ENCODE measurements at regions not wholly inside any gene's neighbourhood (a gene's known extent, or its start where the extent isn't known, plus 50 kb on each side); places are given as distances from the start of the nearest gene placed in this dataset.
"Not testable (repeated sequence)": the region's sequence is repeated elsewhere in the genome, so short reads cannot be mapped to it uniquely, and the experiment has no call there.

DNA sequence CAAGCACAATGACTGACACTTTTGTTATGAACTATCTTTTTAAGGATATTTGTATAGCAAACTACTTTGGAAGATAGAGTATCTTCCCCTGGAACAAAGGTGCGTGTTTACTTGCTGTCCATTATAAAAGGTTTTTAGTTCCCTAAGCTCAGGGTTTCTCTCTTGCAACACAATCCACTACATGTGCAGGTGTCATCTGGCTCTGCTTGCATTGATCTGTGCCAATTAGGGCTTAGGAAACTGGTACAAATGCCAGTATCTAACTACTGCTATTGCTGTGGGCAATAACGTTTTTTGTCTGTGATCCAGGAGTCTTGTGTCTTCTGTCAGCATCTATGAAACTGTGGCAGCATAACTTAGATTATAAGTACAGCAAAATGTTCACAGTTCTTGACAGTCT lies 68.3 kb upstream of the ABCD3 start:
- no peak for DNase-seq (ENCODE audit: low read depth)
- TF ChIP-seq, protein P1, sequence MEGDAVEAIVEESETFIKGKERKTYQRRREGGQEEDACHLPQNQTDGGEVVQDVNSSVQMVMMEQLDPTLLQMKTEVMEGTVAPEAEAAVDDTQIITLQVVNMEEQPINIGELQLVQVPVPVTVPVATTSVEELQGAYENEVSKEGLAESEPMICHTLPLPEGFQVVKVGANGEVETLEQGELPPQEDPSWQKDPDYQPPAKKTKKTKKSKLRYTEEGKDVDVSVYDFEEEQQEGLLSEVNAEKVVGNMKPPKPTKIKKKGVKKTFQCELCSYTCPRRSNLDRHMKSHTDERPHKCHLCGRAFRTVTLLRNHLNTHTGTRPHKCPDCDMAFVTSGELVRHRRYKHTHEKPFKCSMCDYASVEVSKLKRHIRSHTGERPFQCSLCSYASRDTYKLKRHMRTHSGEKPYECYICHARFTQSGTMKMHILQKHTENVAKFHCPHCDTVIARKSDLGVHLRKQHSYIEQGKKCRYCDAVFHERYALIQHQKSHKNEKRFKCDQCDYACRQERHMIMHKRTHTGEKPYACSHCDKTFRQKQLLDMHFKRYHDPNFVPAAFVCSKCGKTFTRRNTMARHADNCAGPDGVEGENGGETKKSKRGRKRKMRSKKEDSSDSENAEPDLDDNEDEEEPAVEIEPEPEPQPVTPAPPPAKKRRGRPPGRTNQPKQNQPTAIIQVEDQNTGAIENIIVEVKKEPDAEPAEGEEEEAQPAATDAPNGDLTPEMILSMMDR (IDR thresholded peaks at IDR 0.05; ENCODE audit: insufficient read depth, low read depth, low read length, missing control alignments) = no peak

DNA sequence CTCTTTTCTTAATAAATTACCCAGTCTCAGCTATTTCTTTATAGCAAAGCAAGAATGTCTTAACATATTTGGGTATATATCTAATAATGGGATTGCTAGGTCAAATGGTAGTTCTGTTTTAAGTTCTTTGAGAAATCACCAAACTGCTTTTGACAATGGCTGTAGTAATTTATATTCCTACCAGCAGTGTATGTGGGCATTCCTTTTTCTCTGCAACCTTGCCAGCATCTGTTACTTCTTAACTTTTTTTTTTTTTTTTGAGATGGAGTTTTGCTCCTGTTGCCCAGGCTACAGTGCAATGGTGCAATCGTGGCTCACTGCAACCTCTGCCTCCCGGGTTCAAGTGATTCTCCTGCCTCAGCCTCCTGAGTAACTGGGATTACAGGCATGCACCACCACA lies 69.8 kb upstream of the ABCD3 start:
- not testable (repeated sequence) for H3K4me3 ChIP-seq (ENCODE audit: low read depth, low read length); DNase-seq (ENCODE audit: low read depth)

More for the DNA sequence above, 68.3 kb upstream of the ABCD3 start:
- H3K4me3 ChIP-seq (ENCODE audit: low read depth, low read length) = no peak overlapping the region

DNA sequence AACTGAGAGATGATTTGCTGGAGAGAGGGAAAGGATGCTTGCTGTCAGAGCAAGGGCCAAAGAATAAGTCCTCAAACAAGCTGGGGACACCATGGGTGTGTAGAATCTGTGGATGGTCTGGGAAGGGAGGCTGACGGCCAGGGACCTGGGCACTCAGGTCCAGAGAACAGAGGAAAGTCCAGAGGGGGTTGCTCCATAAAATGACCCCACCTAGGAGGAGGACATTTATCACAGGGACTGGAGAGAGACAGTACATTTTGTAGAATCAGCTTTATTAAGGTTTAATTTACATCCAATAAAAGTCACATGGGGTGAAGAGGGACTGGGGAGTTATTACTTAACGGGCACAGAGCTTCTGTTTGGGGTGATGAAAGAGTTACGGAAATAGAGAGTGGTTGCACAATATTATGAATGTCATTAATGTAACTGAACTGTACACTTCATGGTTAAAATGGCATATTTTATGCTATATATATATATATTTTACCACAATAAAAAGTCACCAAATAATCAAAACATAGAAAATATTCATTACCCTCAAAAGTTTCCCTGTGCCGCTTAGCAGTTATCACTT lies 73.0 kb upstream of the ABCD3 start:
- DNase-seq (ENCODE audit: low read depth) = no peak
- H3K4me3 ChIP-seq (ENCODE audit: low read depth, low read length) = no peak overlapping the region

DNA sequence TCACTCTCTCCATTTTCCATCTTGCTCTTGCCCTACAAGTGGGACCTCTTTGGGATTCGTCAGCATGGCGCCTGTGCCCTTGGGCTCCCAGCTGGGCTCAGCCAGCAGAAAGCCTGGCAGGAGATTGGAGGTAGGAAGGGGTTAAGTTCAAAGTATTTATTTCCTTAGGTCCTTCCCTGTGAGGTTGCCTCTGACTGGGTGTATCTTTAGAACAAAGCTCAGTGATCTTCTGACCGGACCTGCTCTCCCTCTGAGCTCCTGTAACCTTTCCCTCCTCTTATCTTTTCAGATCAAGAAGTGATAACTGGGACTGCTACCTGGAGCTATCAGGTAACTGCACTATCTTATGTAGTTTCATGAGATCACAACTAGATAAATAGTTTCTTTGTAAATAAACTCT lies 75.8 kb upstream of the ABCD3 start:
- DNase-seq (ENCODE audit: low read depth) = no peak
- H3K4me3 ChIP-seq (ENCODE audit: low read depth, low read length) = no peak overlapping the region
- TF ChIP-seq, protein P1 (IDR thresholded peaks at IDR 0.05; ENCODE audit: insufficient read depth, low read depth, low read length, missing control alignments) = no peak

More for the DNA sequence above, 73.0 kb upstream of the ABCD3 start:
- TF ChIP-seq, protein P1 (IDR thresholded peaks at IDR 0.05; ENCODE audit: insufficient read depth, low read depth, low read length, missing control alignments) = no peak

DNA sequence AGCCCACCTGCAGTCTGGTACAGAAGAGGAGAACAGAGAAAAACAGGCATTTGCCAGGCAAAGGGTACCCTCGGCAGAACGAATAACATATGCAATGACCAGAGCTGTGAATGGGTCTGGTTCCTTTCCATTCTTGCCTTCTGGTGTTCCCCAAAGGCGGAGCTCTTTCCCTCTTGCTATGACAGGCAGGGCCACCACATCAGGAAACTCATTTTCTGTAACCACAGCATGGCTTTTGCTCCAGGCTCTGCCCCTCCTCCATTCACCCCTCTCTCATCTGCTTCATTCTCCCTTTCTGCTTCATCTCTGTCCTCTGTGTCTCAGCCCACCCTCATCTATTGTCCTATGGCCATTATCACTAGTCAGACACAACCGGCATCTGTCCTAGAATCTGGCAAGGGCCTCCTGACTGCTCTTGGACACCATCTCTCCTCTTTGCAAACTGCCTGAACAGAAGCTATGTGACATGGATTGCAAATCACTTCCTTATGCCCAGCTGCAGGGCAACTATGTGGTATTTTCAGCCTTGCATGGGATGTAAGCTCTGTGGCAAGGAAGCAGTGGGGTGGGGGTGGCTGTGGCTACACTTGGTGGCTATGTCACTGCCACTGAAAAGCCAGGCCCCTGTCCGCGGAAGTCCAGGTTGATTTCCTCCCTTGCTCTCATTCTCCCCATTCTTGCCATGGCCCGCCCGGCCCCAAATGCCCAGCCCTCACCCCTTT lies 78.8 kb upstream of the ABCD3 start:
- no peak for DNase-seq (ENCODE audit: low read depth)
- TF ChIP-seq, protein P1 (IDR thresholded peaks at IDR 0.05; ENCODE audit: insufficient read depth, low read depth, low read length, missing control alignments) = no peak
- H3K4me3 ChIP-seq (ENCODE audit: low read depth, low read length) = no peak overlapping the region

DNA sequence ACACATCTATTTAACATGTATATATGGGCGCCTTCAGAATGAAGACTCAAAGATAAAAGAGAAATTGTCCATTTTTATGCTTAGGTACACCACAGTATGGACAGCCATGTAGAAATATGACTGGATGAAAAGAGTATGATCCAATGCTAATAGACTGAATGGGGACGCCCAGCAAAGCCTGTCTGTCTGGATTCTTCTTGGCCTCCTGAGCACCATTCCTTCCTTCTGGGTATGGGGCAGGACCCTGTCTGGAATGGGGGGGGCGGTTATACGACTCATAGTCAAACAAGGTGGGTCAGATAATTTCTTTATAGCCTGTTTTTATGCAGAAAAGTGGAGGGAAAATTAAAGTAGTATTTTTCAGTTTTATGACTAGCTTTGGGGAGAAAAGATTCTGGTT lies 81.2 kb upstream of the ABCD3 start:
- TF ChIP-seq, protein P1 (IDR thresholded peaks at IDR 0.05; ENCODE audit: insufficient read depth, low read depth, low read length, missing control alignments) = no peak
- DNase-seq (ENCODE audit: low read depth) = no peak
- no peak overlapping the region for H3K4me3 ChIP-seq (ENCODE audit: low read depth, low read length)

DNA sequence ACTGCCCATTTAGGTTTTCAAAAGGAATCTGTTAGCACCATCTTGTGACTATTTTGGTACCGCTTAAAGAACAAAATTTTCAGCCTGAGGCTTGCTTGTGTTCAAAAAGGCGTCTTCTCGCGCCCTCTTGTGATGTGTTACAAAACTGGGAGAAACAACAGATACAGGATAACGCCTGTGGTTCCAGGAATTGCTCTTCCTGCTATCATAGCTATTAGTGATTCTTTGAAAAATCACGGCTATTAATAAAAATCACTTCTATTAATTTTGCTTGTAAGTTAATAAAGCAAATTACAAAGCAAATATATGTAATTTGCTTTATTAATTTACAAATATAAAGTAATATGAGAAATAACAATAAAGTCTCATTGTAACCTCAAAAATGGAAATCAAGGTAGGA lies 82.2 kb upstream of the ABCD3 start:
- no peak overlapping the region for H3K4me3 ChIP-seq (ENCODE audit: low read depth, low read length)
- peak; percentile 84 for DNase-seq (ENCODE audit: low read depth)
- TF ChIP-seq, protein P1 (IDR thresholded peaks at IDR 0.05; ENCODE audit: insufficient read depth, low read depth, low read length, missing control alignments) = peak; percentile 65
